ENCODE measurements at regions not wholly inside any gene's neighbourhood (a gene's known extent, or its start where the extent isn't known, plus 50 kb on each side); places are given as distances from the start of the nearest gene placed in this dataset.

- TF ChIP-seq CTCF (conservative IDR thresholded peaks at IDR 0.05; ENCODE audit: low read depth, low read length) (no peak), FOS (IDR thresholded peaks at IDR 0.05; ENCODE audit: low read depth, low read length) (no peak), MAFK (IDR thresholded peaks at IDR 0.05; ENCODE audit: low read depth, low read length) (no peak)
Observed at GRCh38 chr9:642014-642413, 199.5 kb upstream of the DMRT1 start.

Data from IMR-90 (cell line).